ENCODE measurements at regions not wholly inside any gene's neighbourhood (a gene's known extent, or its start where the extent isn't known, plus 50 kb on each side); places are given as distances from the start of the nearest gene placed in this dataset.

DNA sequence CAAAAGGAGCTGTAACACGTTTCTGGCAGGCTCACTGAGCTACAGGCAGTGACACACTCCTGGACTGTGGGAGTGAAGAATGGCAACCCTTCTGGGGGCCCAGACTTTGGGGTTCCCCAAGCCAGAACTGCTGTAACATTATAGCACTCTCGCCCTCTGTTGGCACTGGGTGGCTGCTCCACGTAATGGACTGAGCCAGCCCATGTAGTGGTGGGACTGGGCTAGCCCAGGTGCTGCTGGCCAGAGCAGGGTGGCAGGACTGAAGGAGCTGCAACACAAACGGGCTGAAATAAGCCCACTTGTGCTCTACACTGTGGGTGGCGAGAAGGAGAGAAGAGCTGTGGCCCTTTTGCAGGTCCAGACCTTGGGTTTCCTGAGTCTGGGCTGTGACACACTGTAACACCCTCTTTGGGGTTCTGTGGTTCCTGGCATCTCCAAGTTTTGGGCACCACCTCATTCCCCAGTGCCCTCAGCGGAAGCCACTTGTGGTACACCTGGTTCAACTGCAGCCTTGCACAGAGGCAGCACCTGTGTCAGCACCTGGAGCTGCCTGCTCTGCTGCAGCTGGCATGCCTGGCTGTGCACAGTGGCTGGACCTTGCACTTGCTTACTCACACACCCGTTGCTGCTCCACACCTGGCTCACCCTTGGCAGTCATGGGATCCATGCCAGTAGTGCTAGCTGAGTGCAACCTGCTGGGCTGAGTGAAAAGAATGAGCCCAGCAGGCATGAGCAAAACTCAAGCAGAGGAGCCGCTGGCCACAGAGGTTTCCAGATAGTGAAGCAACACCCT is 95.0 kb upstream of the PRR16 start:
- H3K27me3 ChIP-seq, result no peaks in the 10 kb centered on the region
- peak; percentile 45 for DNase-seq
- no peak overlapping the region for H3K27ac ChIP-seq
- H3K36me3 ChIP-seq, result no peaks in the 10 kb centered on the region
- 58 to 82% methylated on average over 8 of the region's 8 CpGs for WGBS, 2 donors
- no peak overlapping the region for H3K4me3 ChIP-seq
- TF ChIP-seq POLR2A (IDR thresholded peaks at IDR 0.05) (no peak), EP300 (IDR thresholded peaks at IDR 0.05) (no peak), POLR2AphosphoS5 (IDR thresholded peaks at IDR 0.05) (no peak)
- TF ChIP-seq, protein P1, sequence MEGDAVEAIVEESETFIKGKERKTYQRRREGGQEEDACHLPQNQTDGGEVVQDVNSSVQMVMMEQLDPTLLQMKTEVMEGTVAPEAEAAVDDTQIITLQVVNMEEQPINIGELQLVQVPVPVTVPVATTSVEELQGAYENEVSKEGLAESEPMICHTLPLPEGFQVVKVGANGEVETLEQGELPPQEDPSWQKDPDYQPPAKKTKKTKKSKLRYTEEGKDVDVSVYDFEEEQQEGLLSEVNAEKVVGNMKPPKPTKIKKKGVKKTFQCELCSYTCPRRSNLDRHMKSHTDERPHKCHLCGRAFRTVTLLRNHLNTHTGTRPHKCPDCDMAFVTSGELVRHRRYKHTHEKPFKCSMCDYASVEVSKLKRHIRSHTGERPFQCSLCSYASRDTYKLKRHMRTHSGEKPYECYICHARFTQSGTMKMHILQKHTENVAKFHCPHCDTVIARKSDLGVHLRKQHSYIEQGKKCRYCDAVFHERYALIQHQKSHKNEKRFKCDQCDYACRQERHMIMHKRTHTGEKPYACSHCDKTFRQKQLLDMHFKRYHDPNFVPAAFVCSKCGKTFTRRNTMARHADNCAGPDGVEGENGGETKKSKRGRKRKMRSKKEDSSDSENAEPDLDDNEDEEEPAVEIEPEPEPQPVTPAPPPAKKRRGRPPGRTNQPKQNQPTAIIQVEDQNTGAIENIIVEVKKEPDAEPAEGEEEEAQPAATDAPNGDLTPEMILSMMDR (IDR thresholded peaks at IDR 0.05), result no peak
- H3K9me3 ChIP-seq, result no peaks in the 10 kb centered on the region
- no peaks in the 10 kb centered on the region for H3K4me1 ChIP-seq
- intact Hi-C loops (cut with DNase I), result no loop called here

DNA sequence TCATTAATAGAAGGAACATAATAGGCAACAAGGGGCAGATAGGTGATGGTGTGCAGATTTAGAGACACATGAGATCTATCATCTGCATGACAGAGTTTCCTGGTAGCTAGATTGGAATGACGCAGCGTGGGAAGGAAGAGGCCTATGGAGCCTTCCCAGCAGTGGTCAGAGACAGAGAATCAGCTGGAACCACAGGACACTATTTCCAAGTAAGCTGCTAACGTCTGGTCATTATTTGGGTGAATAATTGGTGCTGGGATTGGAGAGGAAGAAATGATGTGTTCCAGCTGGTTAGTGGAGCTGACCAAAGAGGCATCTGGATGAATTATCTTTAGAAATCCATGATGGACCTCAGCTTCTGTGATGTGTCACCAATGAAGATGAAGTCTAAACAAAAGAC is 91.2 kb upstream of the PRR16 start:
- 68 to 86% methylated on average over 3 of the region's 3 CpGs for WGBS, 2 donors
- peak; percentile 56 for DNase-seq
- no peaks in the 10 kb centered on the region for H3K4me1 ChIP-seq
- no peak overlapping the region for H3K4me3 ChIP-seq
- H3K9me3 ChIP-seq, result no peaks in the 10 kb centered on the region
- TF ChIP-seq POLR2A (IDR thresholded peaks at IDR 0.05) (no peak), POLR2AphosphoS5 (IDR thresholded peaks at IDR 0.05) (peak in 3 of 4 donors; percentile 30 to 59 (median 51))
- no peaks in the 10 kb centered on the region for H3K27me3 ChIP-seq
- H3K36me3 ChIP-seq, result no peaks in the 10 kb centered on the region
- no peak overlapping the region for H3K27ac ChIP-seq
- intact Hi-C loops (cut with DNase I), result no loop called here

DNA sequence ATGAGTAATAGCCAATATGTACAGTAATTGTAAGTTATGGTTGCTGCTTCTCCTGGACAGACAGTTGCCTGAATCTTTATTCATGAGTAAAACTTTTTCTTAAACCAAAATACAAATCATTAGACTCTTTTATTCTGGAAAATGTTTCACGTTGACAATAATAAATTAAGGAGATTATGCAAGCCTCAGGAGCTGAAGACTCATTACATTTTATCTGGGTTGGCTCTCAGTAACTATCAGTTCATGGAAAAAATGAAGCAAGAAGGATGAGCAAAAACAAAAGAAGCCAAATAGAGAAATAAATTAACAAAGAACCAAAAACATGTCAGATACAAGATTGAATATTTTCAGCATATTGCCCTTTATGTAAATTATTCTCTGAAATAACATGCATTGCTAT is 88.9 kb upstream of the PRR16 start:
- Histone ChIP-seq H3K4me3 (no peak overlapping the region), H3K36me3 (no peaks in the 10 kb centered on the region), H3K9me3 (no peaks in the 10 kb centered on the region), H3K27ac (peak overlapping the region in 1 of 4 donors; percentile 36), H3K27me3 (no peaks in the 10 kb centered on the region), H3K4me1 (no peaks in the 10 kb centered on the region)
- intact Hi-C loops (cut with DNase I), result no loop called here
- TF ChIP-seq POLR2AphosphoS5 (IDR thresholded peaks at IDR 0.05) (peak; percentile 30 to 53 (median 44)), EP300 (IDR thresholded peaks at IDR 0.05) (no peak)
- WGBS, 2 donors, result 65 to 71% methylated on average over 1 of the region's 1 CpG
- DNase-seq, result no peak

DNA sequence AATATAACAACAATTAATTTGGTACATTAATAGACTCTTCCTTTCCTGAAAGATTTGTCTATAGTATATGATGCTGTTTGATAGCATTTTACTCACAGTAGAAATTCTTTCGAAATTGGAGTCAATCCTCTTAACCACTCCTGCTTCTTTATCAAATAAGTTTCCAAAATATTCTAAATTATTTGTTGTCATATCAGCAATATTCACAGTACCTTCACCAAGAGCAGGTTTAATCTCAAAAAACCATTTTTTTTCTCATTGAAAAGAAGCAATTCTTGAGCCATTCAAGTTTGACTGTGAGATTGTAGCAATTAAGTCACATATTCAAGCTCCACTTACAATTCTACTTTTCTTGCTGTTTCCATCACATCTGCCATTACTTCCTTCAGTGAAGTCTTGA is 83.5 kb upstream of the PRR16 start:
- Histone ChIP-seq H3K4me3 (no peak overlapping the region), H3K4me1 (no peaks in the 10 kb centered on the region), H3K27ac (no peak overlapping the region), H3K27me3 (no peaks in the 10 kb centered on the region), H3K9me3 (no peaks in the 10 kb centered on the region), H3K36me3 (no peaks in the 10 kb centered on the region)
- WGBS, 2 donors, result 86 to 93% methylated on average over 1 of the region's 1 CpG
- no peak for TF ChIP-seq EP300 (IDR thresholded peaks at IDR 0.05)
- intact Hi-C loops (cut with DNase I), result no loop called here
- no peak for DNase-seq

DNA sequence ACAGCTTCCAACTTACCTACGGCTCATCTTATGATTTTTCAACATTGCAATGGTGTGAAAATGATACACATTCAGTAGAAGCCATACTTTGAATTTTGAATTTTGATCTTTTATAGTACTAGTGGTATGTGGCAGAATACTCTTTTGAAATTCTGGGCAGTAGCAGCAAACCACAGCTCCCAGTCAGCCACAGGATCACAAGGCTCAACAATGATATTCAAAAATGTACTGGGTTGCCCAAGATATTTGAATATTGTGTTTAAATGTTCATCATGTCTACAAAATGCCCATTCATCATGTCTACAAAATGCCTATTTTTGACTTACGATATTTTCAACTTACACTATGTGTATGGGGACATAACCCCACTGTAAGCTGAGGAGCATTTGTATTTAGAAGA is 81.3 kb upstream of the PRR16 start:
- 90 to 95% methylated on average over 2 of the region's 2 CpGs for WGBS, 2 donors

GRCh38 chr5:120386981-120387380 is 77.1 kb upstream of the PRR16 start:
- intact Hi-C loops (cut with DNase I), result no loop called here
- H3K4me1 ChIP-seq, result no peaks in the 10 kb centered on the region
- H3K27me3 ChIP-seq, result no peaks in the 10 kb centered on the region
- H3K36me3 ChIP-seq, result no peaks in the 10 kb centered on the region
- no peak for TF ChIP-seq EP300 (IDR thresholded peaks at IDR 0.05)
- TF ChIP-seq, protein P1 (IDR thresholded peaks at IDR 0.05), result no peak
- no peak for TF ChIP-seq POLR2A (IDR thresholded peaks at IDR 0.05)
- TF ChIP-seq POLR2AphosphoS5 (IDR thresholded peaks at IDR 0.05), result no peak
- no peak overlapping the region for H3K4me3 ChIP-seq
- peak overlapping the region in 2 of 4 donors; percentile 42 for H3K27ac ChIP-seq
- no peak for DNase-seq
- no peaks in the 10 kb centered on the region for H3K9me3 ChIP-seq

More for the DNA sequence above, 81.3 kb upstream of the PRR16 start:
- Histone ChIP-seq H3K27ac (no peak overlapping the region), H3K4me1 (no peaks in the 10 kb centered on the region), H3K27me3 (no peaks in the 10 kb centered on the region), H3K9me3 (no peaks in the 10 kb centered on the region), H3K4me3 (no peak overlapping the region), H3K36me3 (no peaks in the 10 kb centered on the region)
- no peak for DNase-seq
- intact Hi-C loops (cut with DNase I), result no loop called here
- TF ChIP-seq POLR2AphosphoS5 (IDR thresholded peaks at IDR 0.05), result no peak
- TF ChIP-seq POLR2A (IDR thresholded peaks at IDR 0.05), result no peak
- TF ChIP-seq EP300 (IDR thresholded peaks at IDR 0.05), result no peak
- TF ChIP-seq, protein P1 (IDR thresholded peaks at IDR 0.05), result no peak

Data from sigmoid colon (tissue), 6 donors.